Small intestine (tissue), 7 donors: ENCODE measurements at regions not wholly inside any gene's neighbourhood (a gene's known extent, or its start where the extent isn't known, plus 50 kb on each side); places are given as distances from the start of the nearest gene placed in this dataset.

Experiments used
- DNase-seq, 2 donors: peaks; one replicate each; pipeline versions ENCODE4 v3.0.0 to v3.0.0-alpha.2; 2013
- FAIRE-seq: peaks from 2 replicates; lab custom pipeline; 2012; peaks lifted over from hg19 to GRCh38; lab: Jason Lieb, UNC
- H3K27ac ChIP-seq, 3 donors: one replicate each; pipeline ENCODE4 v1.5.1; 2013; ENCODE audit warnings: low read length in 2 of 3, mild to moderate bottlenecking in 2 of 3, control low read depth in 1 of 3, inconsistent platforms in 1 of 3, low read depth in 1 of 3, moderate library complexity in 1 of 3
- H3K27me3 ChIP-seq, 3 donors: one replicate each; pipeline ENCODE4 v1.6.1; 2013; ENCODE audit warnings: low read length in 3 of 3, inconsistent platforms in 1 of 3; ENCODE audit not compliant: control insufficient read depth in 3 of 3, insufficient read depth in 3 of 3
- H3K36me3 ChIP-seq, 3 donors: one replicate each; pipeline ENCODE4 v1.6.1; 2013; ENCODE audit warnings: low read length in 3 of 3, inconsistent platforms in 1 of 3, low read depth in 1 of 3, mild to moderate bottlenecking in 1 of 3, moderate library complexity in 1 of 3; ENCODE audit not compliant: control insufficient read depth in 3 of 3, insufficient read depth in 2 of 3
- H3K4me1 ChIP-seq, 3 donors: one replicate each; pipeline ENCODE4 v1.6.1; 2013; ENCODE audit warnings: low read length in 2 of 3, inconsistent platforms in 1 of 3, low read depth in 1 of 3, mild to moderate bottlenecking in 1 of 3, moderate library complexity in 1 of 3; ENCODE audit not compliant: control insufficient read depth in 3 of 3, insufficient read depth in 2 of 3
- H3K4me3 ChIP-seq, 3 donors: one replicate each; pipeline ENCODE4 v1.5.1; 2013; ENCODE audit warnings: low read length in 3 of 3, control low read depth in 1 of 3, inconsistent platforms in 1 of 3, low read depth in 1 of 3, mild to moderate bottlenecking in 1 of 3, moderate library complexity in 1 of 3
- H3K9me3 ChIP-seq, 2 donors: one replicate each; pipeline ENCODE4 v1.6.1; 2013; ENCODE audit warnings: low read depth in 1 of 2, low read length in 1 of 2; ENCODE audit not compliant: control insufficient read depth in 2 of 2, insufficient read depth in 1 of 2
- WGBS, 3 donors: extraction: QIAGEN DNeasy Blood & Tissue Kit; methylation state at CpG; one replicate each; pipeline ENCODE4 v1.1.7; 2013; 5-methylcytosine and 5-hydroxymethylcytosine counted together
- donor health status: healthy with polysubstance abuse.
- donor health status: control.
- donor health status: control.
- donor health status: Bipolar disorder and iron deficiency.
- donor health status: healthy.

DNA sequence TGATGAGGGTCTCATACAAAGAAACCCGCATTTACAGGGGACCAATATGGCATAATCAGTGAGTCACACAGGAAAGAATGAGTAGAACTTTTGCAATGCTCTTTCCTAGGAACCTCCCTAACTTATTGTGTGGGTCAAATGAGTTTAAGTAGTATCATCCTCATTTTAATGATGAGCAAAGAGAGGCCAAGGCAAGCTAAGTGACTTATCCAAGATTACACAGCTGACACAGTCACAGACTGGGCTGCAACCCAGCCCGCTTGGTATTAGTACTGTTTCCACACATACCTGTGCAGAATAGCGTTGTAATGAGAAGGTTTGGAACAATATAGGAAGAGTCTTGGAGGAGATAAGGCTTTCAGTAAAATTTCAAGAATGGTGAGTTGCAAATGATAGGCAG is 91.0 kb upstream of the PPP1R2C start:
- DNase-seq = peak in 1 of 2 donors; percentile 4
- H3K36me3 ChIP-seq = no peaks in the 10 kb centered on the region
- no peaks in the 10 kb centered on the region for H3K9me3 ChIP-seq
- H3K27me3 ChIP-seq = no peaks in the 10 kb centered on the region
- no peak overlapping the region for H3K27ac ChIP-seq
- peaks cover 0 to 3% (median 0%) of the 10 kb centered on the region in 3 donors for H3K4me1 ChIP-seq
- FAIRE-seq = no peak
- WGBS, 3 donors = 77 to 98% (median 85%) methylated on average over 3 of the region's 3 CpGs
- H3K4me3 ChIP-seq = no peak overlapping the region

DNA sequence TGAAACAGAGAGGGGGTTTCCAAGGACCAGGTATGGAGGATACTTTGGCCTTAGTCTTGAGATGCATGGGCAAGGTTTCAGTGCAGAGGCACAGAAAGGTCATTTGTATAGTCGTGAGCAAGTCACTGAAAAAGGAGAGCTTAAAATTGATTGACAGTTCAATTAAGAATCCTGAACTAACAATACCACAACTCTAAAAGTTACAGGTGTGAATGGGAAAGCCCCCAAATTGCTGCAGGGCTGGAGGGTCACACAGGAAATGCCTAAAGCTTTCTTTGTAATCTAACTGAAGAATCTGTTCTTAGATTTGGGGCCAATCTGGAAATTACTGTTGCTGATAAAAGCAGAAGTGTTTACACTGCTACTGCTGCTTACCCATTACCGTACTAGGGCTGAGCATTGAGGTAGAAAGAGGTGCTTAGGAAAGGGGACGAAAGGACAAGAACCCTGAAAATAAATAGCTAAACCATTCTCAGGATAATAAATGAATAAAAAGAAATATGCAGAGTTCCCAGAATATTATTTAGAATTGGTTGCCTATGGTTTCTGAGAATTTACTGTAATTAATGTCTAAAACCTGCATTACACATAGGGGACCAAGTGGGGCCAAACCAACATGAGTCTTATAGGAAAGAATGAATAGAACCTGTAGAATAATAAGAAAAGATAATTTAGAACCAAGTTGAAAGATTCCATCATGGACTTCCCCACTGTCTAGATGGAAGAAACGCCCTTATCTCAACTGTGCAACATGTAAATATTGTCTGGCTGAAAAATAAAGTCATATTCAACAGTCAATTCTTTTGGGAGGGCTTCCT is 91.9 kb upstream of the PPP1R2C start:
- peaks cover 0 to 3% (median 0%) of the 10 kb centered on the region in 3 donors for H3K4me1 ChIP-seq
- WGBS, 3 donors = 67 to 81% (median 79%) methylated on average over 4 of the region's 4 CpGs
- no peak overlapping the region for H3K27ac ChIP-seq
- no peak for FAIRE-seq
- H3K9me3 ChIP-seq = no peaks in the 10 kb centered on the region
- DNase-seq = no peak
- no peak overlapping the region for H3K4me3 ChIP-seq
- no peaks in the 10 kb centered on the region for H3K36me3 ChIP-seq
- H3K27me3 ChIP-seq = no peaks in the 10 kb centered on the region

DNA sequence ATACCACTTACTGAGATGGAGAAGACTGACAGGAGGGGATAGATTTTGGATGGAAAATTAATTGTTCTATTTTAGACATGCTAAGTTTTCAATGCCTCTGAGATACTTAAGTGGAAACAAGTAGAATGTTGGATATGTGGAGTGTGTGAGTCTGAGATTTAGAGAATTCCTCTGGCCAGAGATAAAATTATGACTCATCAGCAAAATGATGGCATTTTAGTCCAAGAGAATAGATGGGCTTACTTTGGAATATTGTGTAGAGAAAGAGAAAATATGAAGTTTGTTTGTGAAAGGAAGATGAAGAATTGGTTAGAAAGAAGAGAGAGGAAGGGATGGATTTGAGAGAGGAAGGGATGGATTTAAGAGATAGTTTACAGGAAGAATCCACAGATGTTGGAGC is 108.6 kb upstream of the PPP1R2C start:
- Histone ChIP-seq H3K36me3 (no peaks in the 10 kb centered on the region), H3K4me3 (no peak overlapping the region), H3K27me3 (no peaks in the 10 kb centered on the region), H3K4me1 (no peaks in the 10 kb centered on the region), H3K27ac (no peak overlapping the region), H3K9me3 (no peaks in the 10 kb centered on the region)
- FAIRE-seq (no peak), DNase-seq (no peak)

DNA sequence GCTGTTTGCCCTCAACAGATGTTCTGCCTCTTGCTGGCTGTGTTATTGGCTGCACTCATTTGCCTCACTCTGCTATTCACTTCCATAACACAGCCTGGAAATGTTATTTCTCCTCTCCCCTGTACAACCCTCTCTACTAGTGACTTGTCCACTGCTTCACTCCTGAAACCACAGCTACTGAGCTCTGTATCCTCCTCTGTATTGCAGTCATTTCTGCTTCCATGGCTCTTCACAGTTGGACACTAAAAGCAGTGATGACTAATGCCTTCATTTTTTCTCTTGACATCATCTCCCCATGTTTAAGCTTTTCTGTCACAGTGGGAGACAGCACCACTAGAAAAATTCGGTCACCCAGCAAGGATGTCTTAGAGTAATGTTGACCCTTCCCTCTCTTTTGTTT is 123.0 kb upstream of the PPP1R2C start:
- FAIRE-seq (no peak), DNase-seq (peak in 1 of 2 donors; percentile 1)
- Histone ChIP-seq H3K36me3 (no peaks in the 10 kb centered on the region), H3K4me1 (no peaks in the 10 kb centered on the region), H3K27ac (no peak overlapping the region), H3K4me3 (no peak overlapping the region), H3K27me3 (peaks cover 0 to 2% (median 0%) of the 10 kb centered on the region in 3 donors), H3K9me3 (no peaks in the 10 kb centered on the region)
- 39 to 57% (median 54%) methylated on average over 1 of the region's 1 CpG for WGBS, 3 donors

DNA sequence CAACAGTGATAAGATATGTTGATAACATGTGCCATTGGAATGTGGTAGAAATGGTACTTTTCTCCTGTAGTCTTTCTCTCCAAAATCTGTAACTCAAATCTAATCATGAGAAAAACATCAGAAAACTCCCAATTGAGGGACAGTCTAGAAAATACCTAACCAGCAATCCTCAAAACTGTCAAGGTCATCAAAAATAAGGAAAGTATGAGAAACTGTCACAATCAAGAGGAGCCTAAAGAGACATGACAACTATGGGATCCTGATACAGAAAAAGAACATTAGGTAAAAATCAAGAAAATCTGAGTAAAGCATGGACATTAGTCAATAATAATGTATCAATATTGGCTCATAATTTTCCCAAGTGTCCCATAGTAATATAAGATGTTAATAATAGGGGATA is 124.5 kb upstream of the PPP1R2C start:
- Histone ChIP-seq H3K27me3 (peaks cover 0 to 2% (median 0%) of the 10 kb centered on the region in 3 donors), H3K9me3 (no peaks in the 10 kb centered on the region), H3K27ac (no peak overlapping the region), H3K4me1 (no peaks in the 10 kb centered on the region), H3K36me3 (no peaks in the 10 kb centered on the region), H3K4me3 (no peak overlapping the region)
- FAIRE-seq (no peak), DNase-seq (no peak)

DNA sequence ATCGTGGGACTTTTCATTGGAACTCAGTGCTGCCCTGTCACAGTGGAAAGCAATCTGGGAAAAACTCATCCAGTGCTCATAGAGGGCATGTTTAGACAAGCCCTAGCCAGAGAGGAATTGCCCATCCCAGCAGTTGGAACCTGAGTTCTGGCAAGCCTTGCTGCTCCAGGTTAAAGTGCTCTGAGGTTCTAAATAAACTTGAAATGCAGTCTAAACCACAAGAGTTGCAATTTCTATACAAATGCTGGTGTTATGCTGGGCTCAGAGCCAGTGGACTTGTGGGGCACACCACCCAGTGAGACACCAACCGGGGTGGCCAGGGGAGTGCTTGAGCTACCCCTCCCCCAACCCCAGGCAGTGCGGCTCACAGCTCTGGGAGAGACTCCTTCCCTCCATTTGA is 142.8 kb upstream of the PPP1R2C start:
- no peak for FAIRE-seq
- Histone ChIP-seq H3K36me3 (no peaks in the 10 kb centered on the region), H3K4me1 (no peaks in the 10 kb centered on the region), H3K27ac (no peak overlapping the region), H3K9me3 (peaks cover 0 to 4% of the 10 kb centered on the region in 2 donors), H3K4me3 (no peak overlapping the region), H3K27me3 (no peaks in the 10 kb centered on the region)
- 79 to 91% (median 88%) methylated on average over 1 to 3 of the region's 3 CpGs for WGBS, 3 donors
- DNase-seq = no peak

DNA sequence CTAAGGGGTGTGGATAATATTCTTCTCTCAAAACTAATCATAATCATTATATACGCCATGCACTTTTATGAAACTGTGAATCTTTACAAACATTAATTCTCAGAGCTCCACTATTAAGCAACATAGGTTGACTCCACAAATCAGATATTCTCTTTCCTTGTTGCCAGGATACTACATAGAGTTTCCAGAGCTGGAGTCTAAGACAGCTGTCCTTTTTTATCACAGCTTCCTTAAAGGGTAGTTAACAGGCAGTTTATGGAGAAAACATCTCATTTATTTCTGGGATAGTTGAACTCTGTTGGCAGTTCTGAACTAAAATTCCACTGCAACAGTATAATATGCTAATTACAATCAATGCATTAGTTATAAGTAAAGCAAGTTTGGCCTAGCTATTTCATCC is 152.1 kb upstream of the PPP1R2C start:
- FAIRE-seq = peak; percentile 19
- Histone ChIP-seq H3K27me3 (no peaks in the 10 kb centered on the region), H3K36me3 (no peaks in the 10 kb centered on the region), H3K4me1 (no peaks in the 10 kb centered on the region), H3K4me3 (no peak overlapping the region), H3K27ac (no peak overlapping the region), H3K9me3 (no peaks in the 10 kb centered on the region)
- no peak for DNase-seq
- WGBS, 3 donors = 83 to 100% (median 94%) methylated on average over 1 of the region's 1 CpG

DNA sequence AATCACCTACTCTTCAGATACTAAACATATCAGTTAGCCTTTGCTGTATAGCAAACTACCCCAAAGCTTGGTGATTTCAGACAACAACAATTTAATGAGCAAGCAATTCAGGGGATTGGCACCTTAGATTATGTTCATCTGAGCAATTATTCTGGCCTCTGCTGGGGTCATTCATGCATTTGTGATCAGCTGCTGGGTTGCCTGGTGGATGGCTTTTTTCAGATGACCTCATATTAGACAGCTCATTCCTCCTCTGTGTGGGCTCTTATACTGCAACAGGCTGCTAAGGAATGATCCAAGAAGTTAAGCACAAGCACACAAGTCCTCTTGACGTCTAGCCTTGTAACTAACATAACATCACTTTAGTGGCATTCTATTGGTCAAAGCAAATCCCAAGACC is 153.0 kb upstream of the PPP1R2C start:
- 81 to 83% (median 82%) methylated on average over 1 of the region's 1 CpG for WGBS, 3 donors
- no peaks in the 10 kb centered on the region for H3K9me3 ChIP-seq
- DNase-seq (no peak), FAIRE-seq (no peak)
- H3K4me3 ChIP-seq = no peak overlapping the region
- H3K4me1 ChIP-seq = no peaks in the 10 kb centered on the region
- no peaks in the 10 kb centered on the region for H3K27me3 ChIP-seq
- no peaks in the 10 kb centered on the region for H3K36me3 ChIP-seq
- H3K27ac ChIP-seq = no peak overlapping the region

DNA sequence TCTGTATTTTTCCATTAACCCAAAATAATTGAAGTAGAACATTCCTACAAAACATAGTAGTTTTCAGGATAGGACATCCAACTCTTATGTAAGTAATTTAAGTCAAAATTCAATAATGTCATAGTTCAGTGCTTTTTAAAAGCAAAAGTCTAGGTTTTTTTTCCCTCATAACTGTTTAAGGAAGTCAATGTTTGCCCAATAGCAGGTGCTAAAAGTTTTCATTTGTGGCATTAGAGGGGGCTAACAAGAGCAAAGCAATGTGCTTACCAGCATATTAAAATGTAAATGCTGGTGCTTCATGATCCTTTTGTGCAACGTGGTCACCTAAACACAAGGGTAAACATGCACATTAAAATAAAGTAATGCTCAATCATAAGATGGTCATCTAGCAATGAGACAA is 155.2 kb upstream of the PPP1R2C start:
- no peak for DNase-seq
- Histone ChIP-seq H3K36me3 (no peaks in the 10 kb centered on the region), H3K4me3 (no peak overlapping the region), H3K27me3 (no peaks in the 10 kb centered on the region), H3K9me3 (no peaks in the 10 kb centered on the region), H3K4me1 (no peaks in the 10 kb centered on the region), H3K27ac (no peak overlapping the region)
- FAIRE-seq = no peak
- 54 to 77% (median 68%) methylated on average over 1 of the region's 1 CpG for WGBS, 3 donors
